GM18867 (cell line): ENCODE measurements at regions not wholly inside any gene's neighbourhood (a gene's known extent, or its start where the extent isn't known, plus 50 kb on each side); places are given as distances from the start of the nearest gene placed in this dataset.

Source experiments
- ATAC-seq: cut with Tn5 transposase; IDR thresholded peaks from one replicate; pipeline ENCODE4 v1.9.1; 2021; ENCODE audit warnings: mild to moderate bottlenecking, moderate library complexity; ENCODE audit not compliant: unreplicated experiment

DNA sequence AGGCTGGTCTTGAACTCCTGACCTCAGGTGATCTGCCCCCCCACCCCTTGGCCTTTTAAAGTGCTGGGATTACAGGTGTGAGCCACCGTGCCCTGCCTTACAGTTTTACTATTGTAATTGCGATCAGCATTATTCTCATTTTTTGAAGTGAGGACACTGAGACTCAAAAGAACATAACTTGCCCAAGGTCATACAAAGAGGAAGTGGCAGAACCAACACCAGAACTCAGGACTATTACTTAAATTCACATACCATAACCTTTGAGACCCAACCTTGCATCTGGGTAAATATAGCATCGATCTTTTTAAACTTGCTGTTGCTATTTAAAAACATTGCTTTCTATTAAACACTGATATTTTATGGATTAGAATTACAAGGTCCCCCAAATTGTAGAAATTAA, 54.2 kb downstream of the FOXI1 start:
- no peak for ATAC-seq

DNA sequence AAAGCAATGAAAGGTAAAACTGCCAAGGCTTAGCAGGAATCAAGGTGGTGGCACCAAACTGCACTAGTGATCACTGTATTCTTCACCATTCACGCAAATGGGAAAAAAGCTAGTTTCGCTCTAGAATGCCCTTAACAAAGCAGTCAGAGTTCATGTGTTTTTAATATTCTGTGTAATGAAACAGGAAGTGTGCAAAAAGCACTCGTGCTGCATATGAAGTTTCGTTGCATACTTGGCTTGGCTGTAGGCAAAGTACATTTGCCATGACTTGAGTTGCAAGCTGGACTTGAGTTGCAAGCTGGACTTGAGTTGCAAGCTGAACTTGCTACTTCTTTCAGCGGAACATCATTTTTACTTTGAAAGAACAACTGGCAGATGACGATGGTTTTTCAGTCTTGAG, 55.4 kb downstream of the FOXI1 start:
- ATAC-seq, result peak; percentile 71

DNA sequence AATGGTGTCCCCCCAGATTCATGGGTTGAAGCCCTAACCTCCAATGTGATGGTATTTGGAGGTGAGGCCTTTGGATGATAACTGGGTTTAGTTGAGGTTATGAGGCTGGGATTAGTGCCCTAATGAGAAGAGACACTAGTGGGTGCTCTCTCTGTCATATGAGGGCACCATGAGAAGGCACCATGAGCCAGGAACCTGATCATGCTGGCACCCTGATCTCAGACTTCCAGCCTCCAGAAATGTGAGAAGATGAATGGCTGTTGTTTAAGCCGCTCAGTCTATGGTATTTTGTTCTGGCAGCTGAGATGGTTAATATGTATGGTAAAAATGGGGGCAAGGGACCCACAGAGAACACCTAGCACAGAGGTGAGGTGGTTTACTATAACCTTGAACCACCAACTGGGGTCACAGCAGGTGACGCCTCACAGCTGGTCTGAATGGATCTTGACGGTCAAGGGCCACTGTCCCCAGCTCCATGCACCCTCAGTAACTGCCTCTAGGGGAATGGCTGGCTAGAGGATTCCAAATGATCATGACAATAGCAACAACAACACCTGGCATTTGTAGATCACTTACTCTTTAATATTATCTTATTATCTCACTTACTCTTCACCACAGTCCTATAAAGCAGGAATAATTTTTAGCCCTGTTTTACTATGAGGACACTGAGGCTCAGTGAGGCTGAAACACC, 57.1 kb downstream of the FOXI1 start:
- no peak for ATAC-seq

DNA sequence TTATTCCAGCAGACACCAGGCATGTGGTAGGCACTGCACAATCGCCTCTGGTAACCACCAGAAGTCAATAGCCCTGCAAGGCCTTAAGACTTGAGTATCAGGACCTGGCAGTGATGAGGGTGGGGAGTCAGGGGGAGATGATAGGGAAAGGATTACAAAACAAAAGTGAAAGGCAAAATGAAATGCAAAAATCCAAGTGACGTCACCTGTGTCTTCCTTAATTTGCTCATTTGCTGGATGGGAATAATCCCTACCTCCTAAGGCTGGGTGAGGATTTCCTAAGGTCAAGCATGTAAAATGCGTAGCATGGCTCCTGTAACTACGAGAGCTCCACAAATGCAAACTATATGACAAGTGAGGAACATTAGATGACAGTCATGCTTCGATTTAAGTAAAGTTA, 58.4 kb downstream of the FOXI1 start:
- no peak for ATAC-seq

DNA sequence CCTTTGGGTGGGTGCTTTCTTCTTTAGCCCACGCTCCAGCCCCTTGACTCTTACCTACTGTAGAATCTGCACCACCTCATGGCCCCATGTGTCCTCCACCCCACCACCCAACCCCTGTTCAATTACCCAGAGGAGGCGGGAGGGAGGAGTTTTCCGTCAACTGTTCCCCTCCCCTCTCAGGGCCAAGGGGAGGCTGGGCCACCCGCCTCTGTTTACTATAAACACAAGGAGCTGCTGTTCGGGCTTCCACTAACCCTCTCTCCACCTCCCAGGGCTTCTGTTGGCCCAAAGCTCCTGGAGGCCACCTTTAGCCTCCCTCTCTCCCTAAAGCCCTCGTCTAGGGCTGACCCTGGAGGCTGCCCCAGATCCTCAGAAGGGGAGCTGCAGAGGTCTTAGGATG, 59.2 kb downstream of the FOXI1 start:
- ATAC-seq, result no peak

DNA sequence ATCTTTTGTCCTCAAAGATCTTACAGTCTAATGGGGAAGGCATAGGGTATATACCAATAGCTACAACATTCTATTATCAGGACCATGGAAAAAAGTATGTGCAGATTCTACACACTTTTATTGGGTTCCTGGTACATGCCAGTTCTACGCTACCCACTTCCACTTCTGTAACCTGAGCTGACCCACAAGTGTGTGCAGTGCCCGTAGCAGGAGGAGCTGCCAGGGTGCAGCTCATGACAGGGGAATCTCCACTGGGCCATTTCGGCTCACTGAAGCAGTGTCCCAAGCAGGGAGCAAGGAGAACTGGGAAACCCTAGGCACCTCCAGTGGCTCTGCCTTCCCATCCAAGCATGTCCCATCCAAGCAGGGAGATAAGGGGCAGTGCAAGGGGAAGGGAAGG, 60.4 kb downstream of the FOXI1 start:
- ATAC-seq, result no peak

DNA sequence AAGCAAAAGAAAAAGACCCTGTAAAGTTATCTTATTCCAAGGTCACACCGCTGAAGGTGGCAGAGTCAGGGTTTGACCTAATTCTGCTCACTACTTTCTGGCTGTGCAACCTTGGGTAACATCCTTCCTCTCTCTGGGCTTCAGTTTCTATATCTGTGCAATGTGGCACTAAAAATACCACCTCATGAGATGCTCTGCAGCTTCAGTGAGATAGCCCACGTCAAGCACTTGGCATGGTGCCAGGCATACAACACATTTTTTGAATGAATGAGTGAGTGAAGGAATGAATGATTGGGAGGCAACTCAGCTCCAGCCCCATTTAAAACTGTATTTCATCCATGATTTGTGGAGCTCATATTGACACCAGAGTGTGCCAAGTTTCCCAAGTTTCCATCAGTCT, 62.3 kb downstream of the FOXI1 start:
- ATAC-seq, result no peak

DNA sequence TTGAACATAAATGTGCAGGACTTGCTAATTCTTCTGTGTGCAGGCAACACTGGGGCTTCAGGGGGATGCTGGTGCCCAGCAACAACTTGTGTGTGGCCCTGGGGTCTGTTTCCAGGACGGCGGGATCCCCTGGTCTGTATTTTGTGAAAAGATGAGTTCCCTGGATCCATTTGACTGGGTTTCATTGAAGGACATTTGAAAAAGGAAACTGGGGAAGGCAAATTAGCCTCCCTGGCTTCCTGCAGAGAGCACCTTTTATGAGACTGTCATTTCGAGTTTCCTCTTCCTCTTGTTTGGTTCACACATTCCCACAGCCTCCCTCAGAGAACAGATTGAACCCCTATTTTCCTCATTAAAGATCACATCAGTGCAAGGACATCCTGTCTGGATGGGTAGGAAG, 63.1 kb downstream of the FOXI1 start:
- no peak for ATAC-seq

DNA sequence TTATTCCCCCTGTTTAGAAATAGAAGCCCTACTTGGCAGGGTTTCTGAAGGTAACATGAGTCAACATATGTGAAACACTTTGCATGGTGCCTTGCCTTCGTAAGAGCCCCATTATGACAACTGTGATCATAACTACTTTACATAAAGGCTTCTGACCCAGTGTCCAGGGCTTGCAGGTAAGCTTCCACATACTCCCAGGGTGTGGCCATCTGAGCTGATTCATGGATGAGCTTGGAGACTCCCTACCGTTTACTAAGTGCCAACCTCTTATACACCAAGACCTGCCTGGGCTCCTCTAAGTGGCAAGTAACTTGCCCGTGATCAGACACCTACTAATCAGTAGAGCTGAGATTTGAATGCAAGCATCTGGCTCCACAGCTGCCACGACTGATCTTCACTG, 62.8 kb upstream of the C5orf58 start:
- ATAC-seq, result no peak

DNA sequence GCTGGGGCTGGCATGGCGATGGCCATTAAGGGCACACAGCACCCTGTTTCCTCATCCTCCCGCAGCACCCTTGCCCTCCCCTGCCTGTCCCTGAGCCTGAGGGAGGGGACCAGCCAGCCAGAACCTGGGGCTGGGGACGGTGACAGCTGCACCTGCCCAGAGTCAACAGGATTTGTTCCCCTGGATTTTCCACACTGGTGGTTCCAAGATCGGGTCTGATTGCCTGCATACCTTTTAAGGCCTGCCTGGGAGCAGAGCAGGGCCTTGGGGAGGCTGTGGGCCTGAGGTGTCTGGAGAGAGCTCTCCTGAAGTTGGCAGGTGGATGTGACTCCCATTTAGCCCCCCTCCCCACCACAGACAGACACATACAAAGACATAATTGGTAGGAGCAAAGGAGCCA, 61.0 kb upstream of the C5orf58 start:
- ATAC-seq, result no peak

DNA sequence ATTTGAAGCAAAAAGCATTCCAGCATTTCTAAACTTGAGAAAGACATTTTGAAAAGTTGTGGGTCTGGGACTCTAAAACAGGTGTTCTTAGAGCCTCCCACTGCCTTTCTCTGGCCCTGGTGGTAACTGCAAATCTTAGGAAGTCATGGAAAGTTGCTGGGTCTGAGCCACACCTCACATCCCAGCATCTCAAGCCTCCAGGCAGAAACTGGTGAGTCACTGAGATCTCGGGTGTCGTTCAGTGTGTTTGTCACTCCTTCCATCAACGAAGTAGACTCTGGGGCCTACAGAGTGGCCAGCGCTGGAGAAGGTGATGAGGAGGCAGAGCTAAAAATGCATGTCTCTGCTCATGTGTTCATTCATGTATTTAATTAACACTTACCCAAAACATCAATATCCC, 59.6 kb upstream of the C5orf58 start:
- no peak for ATAC-seq

DNA sequence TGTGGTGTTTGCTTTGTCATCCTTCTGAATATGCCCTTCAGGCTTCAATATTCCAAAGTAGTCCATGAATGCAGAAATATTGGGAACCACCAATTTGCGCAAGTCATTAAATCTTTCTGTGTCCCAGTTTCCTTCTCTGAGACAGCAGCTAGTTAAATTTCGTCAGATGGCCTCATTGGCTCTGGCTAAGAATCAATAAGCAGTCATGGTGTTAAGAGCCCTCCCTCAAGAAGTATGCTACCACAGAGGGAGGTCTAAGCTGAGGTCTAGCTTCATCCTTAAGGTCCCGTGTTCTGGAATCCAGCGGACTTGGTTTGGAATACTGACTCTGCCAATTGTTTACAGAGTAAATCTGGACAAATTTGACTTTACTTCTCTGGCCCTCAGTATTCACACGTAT, 59.1 kb upstream of the C5orf58 start:
- ATAC-seq, result no peak

DNA sequence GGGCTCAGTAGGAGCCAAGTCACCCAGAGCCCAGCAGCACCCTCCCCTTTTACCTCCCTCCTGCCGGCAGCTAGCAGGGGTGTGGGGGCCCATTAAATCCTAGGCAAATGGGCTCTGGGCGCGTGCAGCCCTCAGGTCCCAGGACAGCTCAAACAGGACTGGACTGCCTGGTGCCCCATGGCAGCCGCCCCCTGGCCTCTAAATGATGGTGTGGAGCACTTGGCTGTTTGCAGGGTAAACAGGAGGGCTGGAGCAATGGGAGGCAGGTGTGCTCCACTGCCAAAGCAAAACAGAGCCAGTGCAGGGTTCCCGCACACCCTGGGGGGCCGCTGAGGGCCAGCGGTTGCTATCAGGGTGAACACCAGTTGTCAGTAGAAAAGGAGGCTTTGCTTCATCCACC, 55.9 kb upstream of the C5orf58 start:
- ATAC-seq, result no peak

DNA sequence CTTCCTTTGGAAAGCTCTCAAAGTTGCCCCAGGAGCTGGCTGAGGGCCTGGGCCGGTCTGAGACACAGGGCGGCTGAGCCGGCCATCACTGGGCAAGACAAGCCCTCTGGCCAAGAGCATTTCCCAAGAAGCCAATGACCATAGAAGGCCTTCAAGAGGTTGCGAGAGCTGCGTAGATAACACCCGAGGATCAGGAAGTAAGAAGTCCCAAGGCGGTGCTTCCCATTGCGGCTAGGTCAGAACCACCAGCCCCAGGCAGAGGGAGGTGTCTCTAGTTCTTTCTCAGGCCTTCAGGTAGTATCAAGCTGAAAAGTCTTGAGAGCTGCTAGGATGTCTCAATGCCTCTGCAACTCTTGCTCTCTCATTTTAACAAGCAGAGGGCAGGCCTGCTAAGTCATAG, 54.0 kb upstream of the C5orf58 start:
- no peak for ATAC-seq

DNA sequence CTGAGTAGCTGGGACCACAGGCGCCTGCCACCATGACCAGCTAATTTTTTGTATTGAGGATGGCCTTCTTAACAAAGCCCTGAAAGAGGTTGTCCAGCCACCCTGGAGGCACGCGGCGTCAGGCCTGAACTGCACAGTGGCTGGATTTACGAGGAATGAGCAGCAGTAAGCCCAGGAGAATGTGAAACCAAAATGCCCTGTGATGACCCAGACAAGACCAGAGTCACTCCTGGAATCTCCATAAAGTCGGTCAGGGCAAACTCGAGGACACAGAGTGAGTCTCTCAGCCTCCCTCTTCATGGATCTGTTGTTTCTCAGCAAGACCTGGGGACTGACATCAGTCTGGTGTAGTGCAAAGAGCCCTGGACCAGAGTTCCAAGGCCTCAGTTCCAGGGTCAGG, 53.2 kb upstream of the C5orf58 start:
- ATAC-seq, result no peak

DNA sequence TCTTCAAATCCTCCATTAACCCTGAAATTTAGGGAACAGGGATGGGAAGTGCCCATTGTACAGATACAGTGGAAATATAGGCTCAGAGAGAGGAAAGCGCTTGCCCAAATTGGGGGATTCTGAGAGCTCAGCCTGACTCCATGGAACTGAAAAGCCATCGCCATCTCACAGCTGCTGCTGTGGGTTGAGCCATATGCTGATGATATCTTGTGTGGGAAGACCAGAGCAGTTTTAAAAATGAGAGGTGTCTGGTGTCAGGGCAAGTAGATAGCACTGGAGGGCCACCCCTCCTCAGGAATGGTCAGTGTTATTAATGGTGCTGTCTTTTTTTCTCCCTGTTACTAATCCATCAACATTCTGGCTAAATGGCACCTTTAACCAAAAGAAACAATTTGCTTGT, 50.9 kb upstream of the C5orf58 start:
- no peak for ATAC-seq

DNA sequence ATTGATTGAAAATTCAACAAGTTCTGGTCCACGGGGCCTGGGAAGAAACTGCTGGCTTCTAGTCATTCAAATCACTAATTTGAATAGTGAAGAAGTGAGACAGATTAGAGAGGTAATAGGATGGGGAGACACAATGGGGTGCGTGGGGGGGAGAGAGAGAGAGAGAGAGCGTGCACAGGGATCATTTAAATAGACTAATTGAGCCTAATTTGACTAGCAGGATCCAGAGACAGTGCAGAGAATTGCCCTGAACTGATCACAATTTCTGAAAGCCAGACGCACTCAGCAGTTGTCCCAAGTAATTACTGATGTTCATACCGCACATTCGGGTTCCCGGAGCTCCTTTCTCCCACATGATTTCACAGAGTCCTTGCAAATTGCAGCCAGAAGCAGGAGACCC, 50.3 kb upstream of the C5orf58 start:
- ATAC-seq, result no peak
